ENCODE measurements at regions not wholly inside any gene's neighbourhood (a gene's known extent, or its start where the extent isn't known, plus 50 kb on each side); places are given as distances from the start of the nearest gene placed in this dataset.

DNA sequence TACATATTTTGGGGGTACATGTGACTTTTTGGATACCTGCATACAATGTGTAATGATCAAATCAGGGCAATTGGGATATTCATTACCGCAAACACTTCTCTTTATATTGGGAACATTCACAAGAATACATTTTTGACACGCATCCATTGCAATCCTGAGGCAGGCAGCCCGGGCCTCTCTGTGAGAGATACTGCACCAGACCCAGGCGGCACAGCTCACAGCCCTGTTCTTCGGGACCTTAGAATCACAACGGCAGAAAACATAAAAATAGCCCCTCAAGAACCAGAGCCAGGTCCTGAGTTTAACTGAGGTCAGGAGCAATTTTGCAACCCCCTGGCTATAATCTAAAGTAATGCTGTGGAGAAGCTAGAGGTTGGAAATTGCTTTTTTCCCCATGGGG, 90.8 kb upstream of the PGBD5 start:
- Histone ChIP-seq H3K9me3 (ENCODE audit: control insufficient read depth in 4 of 4, low read length in 3 of 4) (no peaks in the 10 kb centered on the region), H3K4me1 (ENCODE audit: control insufficient read depth in 4 of 4, insufficient read depth in 4 of 4, low read length in 3 of 4) (no peaks in the 10 kb centered on the region), H3K27me3 (ENCODE audit: control insufficient read depth in 4 of 4, insufficient read depth in 4 of 4, low read length in 3 of 4) (no peaks in the 10 kb centered on the region), H3K9ac (ENCODE audit: low read depth in 1 of 2, low read length in 2 of 2) (no peak overlapping the region), H3K27ac (ENCODE audit: low read depth in 1 of 2, low read length in 2 of 2) (no peak overlapping the region), H3K4me3 (ENCODE audit: low read depth in 1 of 3, low read length in 3 of 3) (no peak overlapping the region), H3K36me3 (ENCODE audit: control insufficient read depth in 4 of 4, insufficient read depth in 3 of 4, low read depth in 1 of 4, low read length in 3 of 4) (no peaks in the 10 kb centered on the region)
- 89% methylated on average over 6 of the region's 6 CpGs for WGBS
- TF ChIP-seq HNF4A (conservative IDR thresholded peaks at IDR 0.05) (no peak), RXRA (IDR thresholded peaks at IDR 0.05) (no peak), NR2F2 (IDR thresholded peaks at IDR 0.05) (no peak), GABPA (IDR thresholded peaks at IDR 0.05 in 1 of 2, conservative IDR thresholded peaks at IDR 0.05 in 1 of 2) (no peak), HNF4G (IDR thresholded peaks at IDR 0.05) (no peak), FOXA2 (IDR thresholded peaks at IDR 0.05) (no peak), EGR1 (IDR thresholded peaks at IDR 0.05; ENCODE audit: low read depth in 2 of 2) (no peak)
- TF ChIP-seq, protein P1, sequence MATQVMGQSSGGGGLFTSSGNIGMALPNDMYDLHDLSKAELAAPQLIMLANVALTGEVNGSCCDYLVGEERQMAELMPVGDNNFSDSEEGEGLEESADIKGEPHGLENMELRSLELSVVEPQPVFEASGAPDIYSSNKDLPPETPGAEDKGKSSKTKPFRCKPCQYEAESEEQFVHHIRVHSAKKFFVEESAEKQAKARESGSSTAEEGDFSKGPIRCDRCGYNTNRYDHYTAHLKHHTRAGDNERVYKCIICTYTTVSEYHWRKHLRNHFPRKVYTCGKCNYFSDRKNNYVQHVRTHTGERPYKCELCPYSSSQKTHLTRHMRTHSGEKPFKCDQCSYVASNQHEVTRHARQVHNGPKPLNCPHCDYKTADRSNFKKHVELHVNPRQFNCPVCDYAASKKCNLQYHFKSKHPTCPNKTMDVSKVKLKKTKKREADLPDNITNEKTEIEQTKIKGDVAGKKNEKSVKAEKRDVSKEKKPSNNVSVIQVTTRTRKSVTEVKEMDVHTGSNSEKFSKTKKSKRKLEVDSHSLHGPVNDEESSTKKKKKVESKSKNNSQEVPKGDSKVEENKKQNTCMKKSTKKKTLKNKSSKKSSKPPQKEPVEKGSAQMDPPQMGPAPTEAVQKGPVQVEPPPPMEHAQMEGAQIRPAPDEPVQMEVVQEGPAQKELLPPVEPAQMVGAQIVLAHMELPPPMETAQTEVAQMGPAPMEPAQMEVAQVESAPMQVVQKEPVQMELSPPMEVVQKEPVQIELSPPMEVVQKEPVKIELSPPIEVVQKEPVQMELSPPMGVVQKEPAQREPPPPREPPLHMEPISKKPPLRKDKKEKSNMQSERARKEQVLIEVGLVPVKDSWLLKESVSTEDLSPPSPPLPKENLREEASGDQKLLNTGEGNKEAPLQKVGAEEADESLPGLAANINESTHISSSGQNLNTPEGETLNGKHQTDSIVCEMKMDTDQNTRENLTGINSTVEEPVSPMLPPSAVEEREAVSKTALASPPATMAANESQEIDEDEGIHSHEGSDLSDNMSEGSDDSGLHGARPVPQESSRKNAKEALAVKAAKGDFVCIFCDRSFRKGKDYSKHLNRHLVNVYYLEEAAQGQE (IDR thresholded peaks at IDR 0.05) = no peak
- TF ChIP-seq, protein P2, sequence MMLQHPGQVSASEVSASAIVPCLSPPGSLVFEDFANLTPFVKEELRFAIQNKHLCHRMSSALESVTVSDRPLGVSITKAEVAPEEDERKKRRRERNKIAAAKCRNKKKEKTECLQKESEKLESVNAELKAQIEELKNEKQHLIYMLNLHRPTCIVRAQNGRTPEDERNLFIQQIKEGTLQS (IDR thresholded peaks at IDR 0.05) = no peak
- DNase-seq (ENCODE audit: low spot score) = no peak

DNA sequence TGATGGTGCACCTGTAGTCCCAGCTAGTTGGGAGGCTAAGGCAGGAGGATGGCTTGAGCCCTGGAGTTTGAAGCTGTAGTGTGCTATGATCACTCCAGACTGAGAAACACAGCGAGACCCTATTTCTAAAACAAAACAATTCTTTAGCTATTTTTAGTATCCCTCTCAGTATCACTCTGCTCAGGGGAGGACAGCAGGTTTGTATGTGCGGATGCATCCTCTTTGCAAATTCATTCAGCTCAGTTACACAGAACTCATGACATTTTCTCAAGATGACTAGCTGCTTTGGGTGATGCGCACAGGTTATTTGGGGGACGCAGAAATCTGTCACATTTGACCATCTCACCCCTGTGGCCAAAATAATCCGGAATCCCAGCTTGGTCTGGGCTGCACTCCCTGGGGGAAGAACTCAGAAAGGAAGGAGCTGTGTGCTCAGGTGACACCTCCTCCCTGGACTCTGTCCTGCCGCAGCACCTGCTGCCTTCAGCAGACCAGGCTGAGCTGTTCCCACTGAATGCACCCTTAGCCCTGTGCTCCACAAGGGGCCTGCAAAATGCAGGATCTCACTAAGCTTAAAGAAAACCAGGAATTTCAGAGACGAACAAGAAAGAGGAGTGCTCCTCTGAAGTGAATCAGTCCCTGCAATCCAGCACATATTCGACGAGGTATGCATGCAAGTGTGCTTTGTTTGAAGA, 89.5 kb upstream of the PGBD5 start:
- H3K9me3 ChIP-seq (ENCODE audit: control insufficient read depth in 4 of 4, low read length in 3 of 4) = no peaks in the 10 kb centered on the region
- H3K27me3 ChIP-seq (ENCODE audit: control insufficient read depth in 4 of 4, insufficient read depth in 4 of 4, low read length in 3 of 4) = no peaks in the 10 kb centered on the region
- WGBS = 55% methylated on average over 9 of the region's 9 CpGs
- DNase-seq (ENCODE audit: low spot score) = no peak
- H3K4me3 ChIP-seq (ENCODE audit: low read depth in 1 of 3, low read length in 3 of 3) = no peak overlapping the region
- no peaks in the 10 kb centered on the region for H3K36me3 ChIP-seq (ENCODE audit: control insufficient read depth in 4 of 4, insufficient read depth in 3 of 4, low read depth in 1 of 4, low read length in 3 of 4)
- no peak overlapping the region for H3K27ac ChIP-seq (ENCODE audit: low read depth in 1 of 2, low read length in 2 of 2)
- no peak overlapping the region for H3K9ac ChIP-seq (ENCODE audit: low read depth in 1 of 2, low read length in 2 of 2)
- H3K4me1 ChIP-seq (ENCODE audit: control insufficient read depth in 4 of 4, insufficient read depth in 4 of 4, low read length in 3 of 4) = no peaks in the 10 kb centered on the region
- TF ChIP-seq HNF4A (conservative IDR thresholded peaks at IDR 0.05) (no peak), RAD21 (IDR thresholded peaks at IDR 0.05) (no peak), JUND (IDR thresholded peaks at IDR 0.05) (no peak), FOXA2 (IDR thresholded peaks at IDR 0.05) (no peak), EGR1 (IDR thresholded peaks at IDR 0.05; ENCODE audit: low read depth in 2 of 2) (no peak), YY1 (IDR thresholded peaks at IDR 0.05) (no peak), FOXA1 (IDR thresholded peaks at IDR 0.05) (no peak), GABPA (IDR thresholded peaks at IDR 0.05 in 1 of 2, conservative IDR thresholded peaks at IDR 0.05 in 1 of 2) (no peak), RXRA (IDR thresholded peaks at IDR 0.05) (no peak)
- TF ChIP-seq, protein P3, sequence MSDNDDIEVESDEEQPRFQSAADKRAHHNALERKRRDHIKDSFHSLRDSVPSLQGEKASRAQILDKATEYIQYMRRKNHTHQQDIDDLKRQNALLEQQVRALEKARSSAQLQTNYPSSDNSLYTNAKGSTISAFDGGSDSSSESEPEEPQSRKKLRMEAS (IDR thresholded peaks at IDR 0.05) = no peak
- TF ChIP-seq, protein P2 (IDR thresholded peaks at IDR 0.05) = no peak
- TF ChIP-seq, protein P4, sequence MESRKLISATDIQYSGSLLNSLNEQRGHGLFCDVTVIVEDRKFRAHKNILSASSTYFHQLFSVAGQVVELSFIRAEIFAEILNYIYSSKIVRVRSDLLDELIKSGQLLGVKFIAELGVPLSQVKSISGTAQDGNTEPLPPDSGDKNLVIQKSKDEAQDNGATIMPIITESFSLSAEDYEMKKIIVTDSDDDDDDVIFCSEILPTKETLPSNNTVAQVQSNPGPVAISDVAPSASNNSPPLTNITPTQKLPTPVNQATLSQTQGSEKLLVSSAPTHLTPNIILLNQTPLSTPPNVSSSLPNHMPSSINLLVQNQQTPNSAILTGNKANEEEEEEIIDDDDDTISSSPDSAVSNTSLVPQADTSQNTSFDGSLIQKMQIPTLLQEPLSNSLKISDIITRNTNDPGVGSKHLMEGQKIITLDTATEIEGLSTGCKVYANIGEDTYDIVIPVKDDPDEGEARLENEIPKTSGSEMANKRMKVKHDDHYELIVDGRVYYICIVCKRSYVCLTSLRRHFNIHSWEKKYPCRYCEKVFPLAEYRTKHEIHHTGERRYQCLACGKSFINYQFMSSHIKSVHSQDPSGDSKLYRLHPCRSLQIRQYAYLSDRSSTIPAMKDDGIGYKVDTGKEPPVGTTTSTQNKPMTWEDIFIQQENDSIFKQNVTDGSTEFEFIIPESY (IDR thresholded peaks at IDR 0.05) = no peak
